WERI-Rb-1 (cell line): ENCODE measurements at regions not wholly inside any gene's neighbourhood (a gene's known extent, or its start where the extent isn't known, plus 50 kb on each side); places are given as distances from the start of the nearest gene placed in this dataset.

Source experiments
- DNase-seq: peaks from one replicate; pipeline ENCODE4 v3.0.0-alpha.2; 2020
- H3K27ac ChIP-seq: fragments of 250-450 bp; sonication (Bioruptor Pico); 2 replicates; pipeline ENCODE4 v1.5.1; 2020; ENCODE audit warnings: mild to moderate bottlenecking, moderate library complexity
- H3K27me3 ChIP-seq: fragments of 250-450 bp; sonication (Bioruptor Pico); 2 replicates; pipeline ENCODE4 v1.5.1; 2021; ENCODE audit warnings: mild to moderate bottlenecking, low read depth, moderate library complexity; ENCODE audit not compliant: insufficient read depth, severe bottlenecking
- H3K36me3 ChIP-seq: fragments of 250-450 bp; sonication (Bioruptor Pico); 2 replicates; pipeline ENCODE4 v1.5.1; 2020; ENCODE audit warnings: mild to moderate bottlenecking, moderate library complexity
- H3K4me3 ChIP-seq: 2 replicates; pipeline ENCODE4 v1.5.1; 2011; ENCODE audit warnings: low read depth, mild to moderate bottlenecking, control low read depth, low read length
- H3K9me3 ChIP-seq: fragments of 250-450 bp; sonication (Bioruptor Pico); 2 replicates; pipeline ENCODE4 v1.5.1; 2021; ENCODE audit warnings: mild to moderate bottlenecking, moderate library complexity; ENCODE audit not compliant: severe bottlenecking
- CTCF ChIP-seq: IDR thresholded peaks from 2 replicates; pipeline ENCODE4 v1.5.1; 2011; ENCODE audit warnings: low read depth, mild to moderate bottlenecking, control low read depth, inconsistent platforms, low read length

- Histone ChIP-seq H3K36me3 (no peaks in the 10 kb centered on the region), H3K9me3 (no peaks in the 10 kb centered on the region), H3K4me3 (no peak overlapping the region), H3K27ac (no peak overlapping the region), H3K27me3 (no peaks in the 10 kb centered on the region)
- no peak for TF ChIP-seq CTCF
- DNase-seq, result no peak
These were observed 507.2 kb downstream of the TCERG1L start for GRCh38 chr10:130804281-130804680.

GRCh38 chr10:130804778-130805634, 506.5 kb downstream of the TCERG1L start:
- H3K9me3 ChIP-seq, result no peaks in the 10 kb centered on the region
- TF ChIP-seq CTCF, result no peak
- DNase-seq, result no peak

GRCh38 chr10:130805635-130806030, 505.9 kb downstream of the TCERG1L start:
- Histone ChIP-seq H3K27me3 (no peaks in the 10 kb centered on the region), H3K27ac (no peak overlapping the region), H3K4me3 (no peak overlapping the region), H3K9me3 (no peaks in the 10 kb centered on the region), H3K36me3 (no peaks in the 10 kb centered on the region)
- no peak for TF ChIP-seq CTCF
- no peak for DNase-seq

More at GRCh38 chr10:130804778-130805634, 506.5 kb downstream of the TCERG1L start:
- H3K36me3 ChIP-seq, result no peaks in the 10 kb centered on the region
- H3K27me3 ChIP-seq, result no peaks in the 10 kb centered on the region
- H3K4me3 ChIP-seq, result no peak overlapping the region
- no peak overlapping the region for H3K27ac ChIP-seq

GRCh38 chr10:130806426-130806825, 505.1 kb downstream of the TCERG1L start:
- Histone ChIP-seq H3K9me3 (no peaks in the 10 kb centered on the region), H3K27me3 (no peaks in the 10 kb centered on the region), H3K36me3 (no peaks in the 10 kb centered on the region), H3K27ac (no peak overlapping the region), H3K4me3 (no peak overlapping the region)
- DNase-seq, result no peak
- no peak for TF ChIP-seq CTCF

GRCh38 chr10:130807096-130807495, 504.4 kb downstream of the TCERG1L start:
- no peaks in the 10 kb centered on the region for H3K27me3 ChIP-seq
- no peaks in the 10 kb centered on the region for H3K36me3 ChIP-seq
- H3K9me3 ChIP-seq, result no peaks in the 10 kb centered on the region
- no peak overlapping the region for H3K27ac ChIP-seq
- H3K4me3 ChIP-seq, result no peak overlapping the region
- no peak for TF ChIP-seq CTCF
- DNase-seq, result no peak

GRCh38 chr10:130807721-130808120, 503.8 kb downstream of the TCERG1L start:
- H3K9me3 ChIP-seq, result no peaks in the 10 kb centered on the region
- H3K27me3 ChIP-seq, result no peaks in the 10 kb centered on the region
- TF ChIP-seq CTCF, result no peak
- no peak overlapping the region for H3K27ac ChIP-seq
- H3K4me3 ChIP-seq, result no peak overlapping the region
- DNase-seq, result peak; percentile 33
- H3K36me3 ChIP-seq, result no peaks in the 10 kb centered on the region
